Suppressor macrophage (primary cell): ENCODE measurements at regions not wholly inside any gene's neighbourhood (a gene's known extent, or its start where the extent isn't known, plus 50 kb on each side); places are given as distances from the start of the nearest gene placed in this dataset.

Experiments used
- DNase-seq, 4 experiments: peaks; one replicate each; pipeline ENCODE4 v3.0.0-alpha.2; 2020 to 2022

- DNase-seq: no peak
Observed at GRCh38 chr10:10587744-10588393, 429.8 kb upstream of the CELF2 start.

GRCh38 chr10:10589540-10590303, 427.9 kb upstream of the CELF2 start:
- DNase-seq: peak; percentile 6 to 41 (median 14)

- no peak for DNase-seq
Observed at GRCh38 chr10:10591715-10592341, 425.8 kb upstream of the CELF2 start.

- no peak for DNase-seq
Observed at GRCh38 chr10:10596256-10596655, 421.4 kb upstream of the CELF2 start.

GRCh38 chr10:10598297-10598696, 419.4 kb upstream of the CELF2 start:
- DNase-seq: no peak

- peak; percentile 23 to 54 (median 50) for DNase-seq
Observed at GRCh38 chr10:10600004-10600403, 417.7 kb upstream of the CELF2 start.

- no peak for DNase-seq
Observed at GRCh38 chr10:10605551-10606081, 412.1 kb upstream of the CELF2 start.

GRCh38 chr10:10609379-10609955, 408.2 kb upstream of the CELF2 start:
- no peak for DNase-seq

GRCh38 chr10:10610171-10610570, 407.5 kb upstream of the CELF2 start:
- no peak for DNase-seq

- no peak for DNase-seq
Observed at GRCh38 chr10:10612151-10612550, 405.5 kb upstream of the CELF2 start.

- no peak for DNase-seq
Observed at GRCh38 chr10:10613656-10614244, 403.9 kb upstream of the CELF2 start.

- DNase-seq: no peak
Observed at GRCh38 chr10:10617686-10618085, 400.0 kb upstream of the CELF2 start.

GRCh38 chr10:10618139-10618538, 399.5 kb upstream of the CELF2 start:
- no peak for DNase-seq

GRCh38 chr10:10623958-10624566, 393.6 kb upstream of the CELF2 start:
- DNase-seq: no peak

- DNase-seq: no peak
Observed at GRCh38 chr10:10624567-10624962, 393.1 kb upstream of the CELF2 start.

GRCh38 chr10:10625491-10625890, 392.2 kb upstream of the CELF2 start:
- DNase-seq: no peak

GRCh38 chr10:10626734-10627133, 390.9 kb upstream of the CELF2 start:
- no peak for DNase-seq

- no peak for DNase-seq
Observed at GRCh38 chr10:10627414-10627813, 390.3 kb upstream of the CELF2 start.

GRCh38 chr10:10629512-10629911, 388.2 kb upstream of the CELF2 start:
- no peak for DNase-seq

GRCh38 chr10:10630281-10630680, 387.4 kb upstream of the CELF2 start:
- DNase-seq: no peak

- DNase-seq: no peak
Observed at GRCh38 chr10:10630782-10631181, 386.9 kb upstream of the CELF2 start.

- no peak for DNase-seq
Observed at GRCh38 chr10:10642189-10642588, 375.5 kb upstream of the CELF2 start.
